ENCODE measurements at regions not wholly inside any gene's neighbourhood (a gene's known extent, or its start where the extent isn't known, plus 50 kb on each side); places are given as distances from the start of the nearest gene placed in this dataset.

- H3K36me3 ChIP-seq = no peaks in the 10 kb centered on the region
- no peaks in the 10 kb centered on the region for H3K27me3 ChIP-seq
- no peaks in the 10 kb centered on the region for H3K9me3 ChIP-seq
- intact Hi-C loops (cut with DNase I) = no loop called here
- no peak overlapping the region for H3K27ac ChIP-seq
- H3K4me1 ChIP-seq = no peaks in the 10 kb centered on the region
- H3K4me3 ChIP-seq = no peak overlapping the region
- TF ChIP-seq POLR2A (IDR thresholded peaks at IDR 0.05) = no peak
- no peak for TF ChIP-seq CTCF (IDR thresholded peaks at IDR 0.05)
- DNase-seq = no peak
Measured at GRCh38 chr2:221198309-221198708, 373.8 kb downstream of the EPHA4 start.

GRCh38 chr2:221200184-221200839 lies 371.8 kb downstream of the EPHA4 start:
- no peak for DNase-seq
- TF ChIP-seq POLR2A (IDR thresholded peaks at IDR 0.05) (no peak), CTCF (IDR thresholded peaks at IDR 0.05) (no peak)
- H3K4me3 ChIP-seq = no peak overlapping the region
- 77 to 81% methylated on average over 3 of the region's 3 CpGs for WGBS, 2 donors
- no peak overlapping the region for H3K27ac ChIP-seq
- no peaks in the 10 kb centered on the region for H3K9me3 ChIP-seq
- no peaks in the 10 kb centered on the region for H3K4me1 ChIP-seq
- intact Hi-C loops (cut with DNase I) = no loop called here
- H3K36me3 ChIP-seq = no peaks in the 10 kb centered on the region
- H3K27me3 ChIP-seq = no peaks in the 10 kb centered on the region

GRCh38 chr2:221202431-221202830 lies 369.7 kb downstream of the EPHA4 start:
- Histone ChIP-seq H3K36me3 (no peaks in the 10 kb centered on the region), H3K9me3 (no peaks in the 10 kb centered on the region), H3K27me3 (peaks cover 0 to under 1% (median 0%) of the 10 kb centered on the region in 4 donors), H3K4me3 (no peak overlapping the region), H3K4me1 (no peaks in the 10 kb centered on the region), H3K27ac (no peak overlapping the region)
- WGBS, 2 donors = 91 to 92% methylated on average over 6 of the region's 6 CpGs
- intact Hi-C loops (cut with DNase I) = no loop called here
- DNase-seq = no peak
- no peak for TF ChIP-seq POLR2A (IDR thresholded peaks at IDR 0.05)
- TF ChIP-seq CTCF (IDR thresholded peaks at IDR 0.05) = no peak

- WGBS, 2 donors = 67 to 100% methylated on average over 2 of the region's 2 CpGs
- intact Hi-C loops (cut with DNase I) = no loop called here
- TF ChIP-seq POLR2A (IDR thresholded peaks at IDR 0.05) (no peak), CTCF (IDR thresholded peaks at IDR 0.05) (no peak)
- Histone ChIP-seq H3K4me1 (no peaks in the 10 kb centered on the region), H3K4me3 (no peak overlapping the region), H3K27ac (no peak overlapping the region), H3K9me3 (no peaks in the 10 kb centered on the region), H3K27me3 (peaks cover 0 to 3% (median 0%) of the 10 kb centered on the region in 4 donors), H3K36me3 (no peaks in the 10 kb centered on the region)
- DNase-seq = no peak
Measured at GRCh38 chr2:221203125-221203524, 369.0 kb downstream of the EPHA4 start.

- TF ChIP-seq CTCF (IDR thresholded peaks at IDR 0.05) (no peak), POLR2A (IDR thresholded peaks at IDR 0.05) (no peak)
- no peak for DNase-seq
- WGBS, 2 donors = 26 to 28% methylated on average over 2 of the region's 2 CpGs
Measured at GRCh38 chr2:221203856-221204255, 368.2 kb downstream of the EPHA4 start.

More at GRCh38 chr2:221203856-221204255, 368.2 kb downstream of the EPHA4 start:
- peaks cover 0 to 3% (median 0%) of the 10 kb centered on the region in 4 donors for H3K27me3 ChIP-seq
- no peaks in the 10 kb centered on the region for H3K4me1 ChIP-seq
- H3K36me3 ChIP-seq = no peaks in the 10 kb centered on the region
- no peak overlapping the region for H3K27ac ChIP-seq
- intact Hi-C loops (cut with DNase I) = no loop called here
- H3K9me3 ChIP-seq = no peaks in the 10 kb centered on the region
- H3K4me3 ChIP-seq = no peak overlapping the region
